ENCODE measurements at regions not wholly inside any gene's neighbourhood (a gene's known extent, or its start where the extent isn't known, plus 50 kb on each side); places are given as distances from the start of the nearest gene placed in this dataset.

DNA sequence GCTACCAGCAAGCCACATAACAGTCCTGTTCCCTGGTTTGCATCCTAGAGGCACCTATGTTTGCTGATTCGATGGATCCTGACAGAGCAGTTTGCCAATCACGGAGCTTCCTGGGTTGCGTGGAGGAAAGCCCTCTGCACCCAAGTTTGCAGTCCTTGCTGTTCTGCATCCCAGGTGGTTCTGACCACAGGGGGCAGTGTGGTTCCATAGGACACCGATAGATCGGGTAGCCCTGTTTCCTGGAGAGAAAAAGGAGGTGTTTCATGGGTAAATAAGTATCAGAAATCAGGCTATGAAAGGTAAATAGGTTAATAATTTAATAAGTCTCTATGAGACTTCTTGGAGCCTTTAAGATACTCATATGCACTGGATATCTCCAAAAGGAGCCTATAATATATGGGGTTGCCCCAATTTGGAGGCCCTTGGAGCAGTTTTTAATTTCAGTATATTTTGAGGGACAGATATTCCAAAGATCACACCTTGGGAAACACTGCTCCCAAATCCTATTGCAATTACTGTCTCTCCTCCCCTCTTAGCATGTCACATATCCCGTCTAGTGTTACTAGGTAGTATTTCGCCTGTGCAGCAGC is 194.6 kb upstream of the TPM1 start:
- TF ChIP-seq, protein P1, sequence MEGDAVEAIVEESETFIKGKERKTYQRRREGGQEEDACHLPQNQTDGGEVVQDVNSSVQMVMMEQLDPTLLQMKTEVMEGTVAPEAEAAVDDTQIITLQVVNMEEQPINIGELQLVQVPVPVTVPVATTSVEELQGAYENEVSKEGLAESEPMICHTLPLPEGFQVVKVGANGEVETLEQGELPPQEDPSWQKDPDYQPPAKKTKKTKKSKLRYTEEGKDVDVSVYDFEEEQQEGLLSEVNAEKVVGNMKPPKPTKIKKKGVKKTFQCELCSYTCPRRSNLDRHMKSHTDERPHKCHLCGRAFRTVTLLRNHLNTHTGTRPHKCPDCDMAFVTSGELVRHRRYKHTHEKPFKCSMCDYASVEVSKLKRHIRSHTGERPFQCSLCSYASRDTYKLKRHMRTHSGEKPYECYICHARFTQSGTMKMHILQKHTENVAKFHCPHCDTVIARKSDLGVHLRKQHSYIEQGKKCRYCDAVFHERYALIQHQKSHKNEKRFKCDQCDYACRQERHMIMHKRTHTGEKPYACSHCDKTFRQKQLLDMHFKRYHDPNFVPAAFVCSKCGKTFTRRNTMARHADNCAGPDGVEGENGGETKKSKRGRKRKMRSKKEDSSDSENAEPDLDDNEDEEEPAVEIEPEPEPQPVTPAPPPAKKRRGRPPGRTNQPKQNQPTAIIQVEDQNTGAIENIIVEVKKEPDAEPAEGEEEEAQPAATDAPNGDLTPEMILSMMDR (IDR thresholded peaks at IDR 0.05; ENCODE audit: low read length) = peak; percentile 82
- TF ChIP-seq EZH2 (optimal IDR thresholded peaks at IDR 0.05; ENCODE audit: low read depth, low read length) = no peak

All from MM.1S (cell line).